AG10803 (cell line): ENCODE measurements at regions not wholly inside any gene's neighbourhood (a gene's known extent, or its start where the extent isn't known, plus 50 kb on each side); places are given as distances from the start of the nearest gene placed in this dataset.

Experiments used
- DNase-seq: peaks from one replicate; pipeline ENCODE4 v3.0.0; 2010; ENCODE audit warnings: low read depth
- H3K4me3 ChIP-seq: 2 replicates; pipeline ENCODE4 v1.5.1; 2011; ENCODE audit warnings: mild to moderate bottlenecking, low read length, control low read depth
- TF ChIP-seq, protein P1 (sequence below): conservative IDR thresholded peaks from 2 replicates; pipeline ENCODE4 v1.5.1; 2011; ENCODE audit warnings: mild to moderate bottlenecking, low read length, control low read depth, inconsistent platforms

DNA sequence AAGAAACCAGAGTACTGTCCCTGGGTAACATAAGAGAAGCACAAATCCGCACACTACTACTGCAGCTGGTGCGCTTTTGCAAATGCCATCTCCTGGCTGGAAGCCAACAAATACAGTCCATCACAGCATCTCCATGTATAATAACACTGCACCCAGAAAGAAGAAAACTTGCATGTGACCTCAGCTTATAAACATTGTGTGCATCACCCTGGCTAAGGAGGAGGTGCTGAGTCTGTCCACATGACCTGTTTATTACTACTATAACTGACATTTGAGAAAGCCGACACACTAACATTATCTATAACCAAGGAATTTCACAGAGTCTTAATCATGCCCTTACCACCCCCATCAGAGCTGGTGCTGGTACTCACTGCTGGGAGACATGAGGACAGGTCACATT lies 516.8 kb downstream of the CFAP47 start:
- no peak overlapping the region for H3K4me3 ChIP-seq
- no peak for DNase-seq
- TF ChIP-seq, protein P1, sequence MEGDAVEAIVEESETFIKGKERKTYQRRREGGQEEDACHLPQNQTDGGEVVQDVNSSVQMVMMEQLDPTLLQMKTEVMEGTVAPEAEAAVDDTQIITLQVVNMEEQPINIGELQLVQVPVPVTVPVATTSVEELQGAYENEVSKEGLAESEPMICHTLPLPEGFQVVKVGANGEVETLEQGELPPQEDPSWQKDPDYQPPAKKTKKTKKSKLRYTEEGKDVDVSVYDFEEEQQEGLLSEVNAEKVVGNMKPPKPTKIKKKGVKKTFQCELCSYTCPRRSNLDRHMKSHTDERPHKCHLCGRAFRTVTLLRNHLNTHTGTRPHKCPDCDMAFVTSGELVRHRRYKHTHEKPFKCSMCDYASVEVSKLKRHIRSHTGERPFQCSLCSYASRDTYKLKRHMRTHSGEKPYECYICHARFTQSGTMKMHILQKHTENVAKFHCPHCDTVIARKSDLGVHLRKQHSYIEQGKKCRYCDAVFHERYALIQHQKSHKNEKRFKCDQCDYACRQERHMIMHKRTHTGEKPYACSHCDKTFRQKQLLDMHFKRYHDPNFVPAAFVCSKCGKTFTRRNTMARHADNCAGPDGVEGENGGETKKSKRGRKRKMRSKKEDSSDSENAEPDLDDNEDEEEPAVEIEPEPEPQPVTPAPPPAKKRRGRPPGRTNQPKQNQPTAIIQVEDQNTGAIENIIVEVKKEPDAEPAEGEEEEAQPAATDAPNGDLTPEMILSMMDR = no peak

GRCh38 chrX:36443007-36443406 lies 523.5 kb downstream of the CFAP47 start:
- no peak for DNase-seq

DNA sequence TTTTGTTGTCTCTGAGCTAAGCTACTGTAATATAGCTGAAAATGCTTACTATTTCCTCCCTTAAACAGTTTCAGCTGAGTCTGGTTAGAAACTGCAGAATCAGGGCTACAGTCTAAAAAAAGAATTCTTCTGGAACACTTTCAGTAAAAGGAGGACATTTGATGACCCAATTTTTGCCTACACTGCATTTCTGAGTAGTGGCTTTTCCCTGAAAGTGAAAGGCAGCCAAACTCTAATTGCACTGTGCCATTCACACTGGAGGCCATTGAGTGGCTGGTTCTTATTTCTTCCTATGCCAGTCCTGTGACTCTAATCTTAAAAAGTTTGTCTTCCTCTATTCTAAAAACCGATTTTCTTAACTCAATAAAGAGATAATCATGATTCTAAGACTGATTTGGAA lies 526.0 kb downstream of the CFAP47 start:
- TF ChIP-seq, protein P1 = no peak

More at GRCh38 chrX:36443007-36443406, 523.5 kb downstream of the CFAP47 start:
- TF ChIP-seq, protein P1 = no peak
- no peak overlapping the region for H3K4me3 ChIP-seq

GRCh38 chrX:36462142-36462541 lies 542.6 kb downstream of the CFAP47 start:
- H3K4me3 ChIP-seq = no peak overlapping the region
- TF ChIP-seq, protein P1 = no peak
- DNase-seq = no peak

More for the DNA sequence above, 526.0 kb downstream of the CFAP47 start:
- H3K4me3 ChIP-seq = no peak overlapping the region
- no peak for DNase-seq

- no peak for DNase-seq
- no peak overlapping the region for H3K4me3 ChIP-seq
- TF ChIP-seq, protein P1 = no peak
Measured at GRCh38 chrX:36480441-36480990, 527.6 kb upstream of the FAM47C start.

GRCh38 chrX:36501169-36501702 lies 506.9 kb upstream of the FAM47C start:
- H3K4me3 ChIP-seq = no peak overlapping the region
- no peak for DNase-seq
- TF ChIP-seq, protein P1 = no peak

GRCh38 chrX:36504625-36505024 lies 503.5 kb upstream of the FAM47C start:
- TF ChIP-seq, protein P1 = no peak
- no peak overlapping the region for H3K4me3 ChIP-seq
- no peak for DNase-seq
